ENCODE measurements at regions not wholly inside any gene's neighbourhood (a gene's known extent, or its start where the extent isn't known, plus 50 kb on each side); places are given as distances from the start of the nearest gene placed in this dataset.

GRCh38 chr2:60309941-60310660, 243.4 kb downstream of the BCL11A start:
- H3K4me1 ChIP-seq: no peaks in the 10 kb centered on the region
- TF ChIP-seq, protein P1, sequence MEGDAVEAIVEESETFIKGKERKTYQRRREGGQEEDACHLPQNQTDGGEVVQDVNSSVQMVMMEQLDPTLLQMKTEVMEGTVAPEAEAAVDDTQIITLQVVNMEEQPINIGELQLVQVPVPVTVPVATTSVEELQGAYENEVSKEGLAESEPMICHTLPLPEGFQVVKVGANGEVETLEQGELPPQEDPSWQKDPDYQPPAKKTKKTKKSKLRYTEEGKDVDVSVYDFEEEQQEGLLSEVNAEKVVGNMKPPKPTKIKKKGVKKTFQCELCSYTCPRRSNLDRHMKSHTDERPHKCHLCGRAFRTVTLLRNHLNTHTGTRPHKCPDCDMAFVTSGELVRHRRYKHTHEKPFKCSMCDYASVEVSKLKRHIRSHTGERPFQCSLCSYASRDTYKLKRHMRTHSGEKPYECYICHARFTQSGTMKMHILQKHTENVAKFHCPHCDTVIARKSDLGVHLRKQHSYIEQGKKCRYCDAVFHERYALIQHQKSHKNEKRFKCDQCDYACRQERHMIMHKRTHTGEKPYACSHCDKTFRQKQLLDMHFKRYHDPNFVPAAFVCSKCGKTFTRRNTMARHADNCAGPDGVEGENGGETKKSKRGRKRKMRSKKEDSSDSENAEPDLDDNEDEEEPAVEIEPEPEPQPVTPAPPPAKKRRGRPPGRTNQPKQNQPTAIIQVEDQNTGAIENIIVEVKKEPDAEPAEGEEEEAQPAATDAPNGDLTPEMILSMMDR (IDR thresholded peaks at IDR 0.05): no peak
- no peaks in the 10 kb centered on the region for H3K36me3 ChIP-seq
- no peak overlapping the region for H3K4me3 ChIP-seq
- ATAC-seq: no peak
- no peaks in the 10 kb centered on the region for H3K9me3 ChIP-seq
- intact Hi-C loops (cut with DNase I): no loop called here
- no peak overlapping the region for H3K27ac ChIP-seq
- no peak for DNase-seq
- no peaks in the 10 kb centered on the region for H3K27me3 ChIP-seq (ENCODE audit: low read depth)

DNA sequence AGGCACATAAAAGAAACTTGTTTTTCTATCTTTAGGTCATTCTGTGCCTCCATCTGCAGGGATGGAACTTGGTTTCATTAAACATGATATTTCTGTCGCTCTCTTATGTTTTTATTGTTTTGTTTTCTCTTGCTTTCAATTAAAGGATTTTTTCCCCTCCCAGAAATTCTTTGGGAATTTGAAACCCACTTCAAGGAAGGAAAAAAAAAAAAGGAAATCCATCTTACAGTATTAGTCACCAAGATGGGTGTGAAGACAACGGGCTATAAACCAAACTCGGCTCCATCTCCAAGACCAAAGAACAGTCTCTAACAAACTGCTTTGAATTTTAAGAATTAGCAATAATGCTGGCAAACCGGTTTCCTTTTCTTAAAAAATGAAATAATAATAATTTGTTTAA, 244.1 kb downstream of the BCL11A start:
- TF ChIP-seq, protein P1 (IDR thresholded peaks at IDR 0.05): no peak
- H3K4me3 ChIP-seq: no peak overlapping the region
- DNase-seq: no peak
- no peak overlapping the region for H3K27ac ChIP-seq
- H3K27me3 ChIP-seq (ENCODE audit: low read depth): no peaks in the 10 kb centered on the region
- H3K36me3 ChIP-seq: no peaks in the 10 kb centered on the region
- H3K9me3 ChIP-seq: no peaks in the 10 kb centered on the region
- no peak for ATAC-seq
- intact Hi-C loops (cut with DNase I): no loop called here
- H3K4me1 ChIP-seq: no peaks in the 10 kb centered on the region

DNA sequence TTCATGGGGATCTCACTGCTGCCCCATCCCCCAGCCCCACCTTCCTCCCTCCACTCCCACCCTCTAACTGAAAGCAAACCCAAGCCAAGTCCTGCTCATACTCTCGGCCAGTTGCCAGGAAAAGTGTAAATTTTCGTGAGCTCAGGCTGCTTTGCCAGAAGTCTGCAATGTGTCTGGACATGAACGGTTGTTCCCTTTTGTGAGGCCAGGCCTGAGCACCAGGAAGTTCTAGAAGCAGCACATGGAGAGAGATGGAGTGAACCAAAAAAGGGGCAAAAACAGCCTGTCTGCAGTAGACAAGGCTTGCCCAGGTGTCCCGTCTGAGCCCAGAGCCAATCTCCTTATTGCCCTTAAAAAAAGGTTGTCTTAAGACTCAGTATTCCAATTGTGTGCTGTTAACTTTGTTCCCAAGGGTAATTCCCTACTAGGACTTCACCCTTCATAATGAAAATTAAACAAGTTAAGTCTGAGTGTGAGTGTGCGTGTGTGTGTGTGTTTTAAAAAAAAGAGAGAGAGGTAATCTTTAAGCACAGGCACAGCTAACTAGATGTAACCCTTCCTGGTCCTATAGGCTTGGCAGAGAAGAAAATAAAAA, 247.1 kb downstream of the BCL11A start:
- H3K36me3 ChIP-seq: no peaks in the 10 kb centered on the region
- no peak for DNase-seq
- H3K27ac ChIP-seq: no peak overlapping the region
- H3K27me3 ChIP-seq (ENCODE audit: low read depth): no peaks in the 10 kb centered on the region
- TF ChIP-seq, protein P1 (IDR thresholded peaks at IDR 0.05): no peak
- no peak for ATAC-seq
- no peak overlapping the region for H3K4me3 ChIP-seq
- intact Hi-C loops (cut with DNase I): no loop called here
- no peaks in the 10 kb centered on the region for H3K9me3 ChIP-seq
- H3K4me1 ChIP-seq: peaks cover 5% of the 10 kb centered on the region

DNA sequence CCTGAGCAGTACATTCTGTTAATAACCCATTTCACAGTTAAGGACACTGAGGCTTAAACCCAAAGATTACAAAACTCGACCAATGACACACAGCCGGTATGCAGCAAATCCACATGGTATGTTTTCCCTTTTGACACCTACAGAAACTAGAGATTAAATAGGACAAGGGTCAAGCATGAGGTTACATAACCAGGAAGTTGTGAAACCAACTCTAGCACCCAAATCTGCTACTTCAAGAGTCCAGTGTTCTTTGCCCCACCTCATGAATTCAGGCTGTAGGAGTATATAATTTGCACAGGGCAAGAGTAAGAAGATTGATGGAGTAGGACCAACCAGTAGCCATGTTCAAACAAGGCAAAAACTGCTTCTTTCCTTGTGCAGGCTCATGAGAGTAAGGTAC, 249.8 kb downstream of the BCL11A start:
- Histone ChIP-seq H3K27ac (no peak overlapping the region), H3K4me1 (peaks cover 5% of the 10 kb centered on the region), H3K27me3 (ENCODE audit: low read depth) (no peaks in the 10 kb centered on the region), H3K9me3 (no peaks in the 10 kb centered on the region), H3K4me3 (no peak overlapping the region), H3K36me3 (no peaks in the 10 kb centered on the region)
- intact Hi-C loops (cut with DNase I): no loop called here
- DNase-seq (no peak), ATAC-seq (peak in 1 of 2 donors; percentile 43)
- TF ChIP-seq, protein P1 (IDR thresholded peaks at IDR 0.05): no peak

GRCh38 chr2:60302377-60303126, 250.9 kb downstream of the BCL11A start:
- DNase-seq (no peak), ATAC-seq (no peak)

More at GRCh38 chr2:60302377-60303126, 250.9 kb downstream of the BCL11A start:
- Histone ChIP-seq H3K27ac (no peak overlapping the region), H3K36me3 (no peaks in the 10 kb centered on the region), H3K9me3 (no peaks in the 10 kb centered on the region), H3K4me1 (peaks cover 5% of the 10 kb centered on the region), H3K4me3 (no peak overlapping the region), H3K27me3 (ENCODE audit: low read depth) (no peaks in the 10 kb centered on the region)
- intact Hi-C loops (cut with DNase I): no loop called here
- TF ChIP-seq, protein P1 (IDR thresholded peaks at IDR 0.05): no peak
